ENCODE measurements at regions not wholly inside any gene's neighbourhood (a gene's known extent, or its start where the extent isn't known, plus 50 kb on each side); places are given as distances from the start of the nearest gene placed in this dataset.

DNA sequence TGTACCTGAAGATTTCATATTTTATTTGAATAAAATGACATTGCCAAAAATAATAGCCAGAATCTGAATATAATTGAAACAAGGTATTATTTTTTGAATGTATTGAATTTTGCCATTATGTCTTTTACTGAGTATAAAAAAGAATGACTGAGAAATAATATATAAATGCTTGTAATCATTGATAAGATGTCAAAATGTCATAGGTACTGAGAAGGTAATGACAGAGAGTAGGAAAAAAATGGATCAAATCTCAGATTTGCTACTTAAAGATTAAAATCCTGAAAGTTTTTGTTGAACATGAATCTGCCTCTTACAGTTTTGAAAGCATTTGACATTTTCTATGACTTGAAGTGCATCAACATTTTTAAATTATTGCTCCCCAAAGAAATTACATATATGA, 1069.9 kb upstream of the ADGRL4 start:
- POLR2A ChIA-PET, result no interaction called here
- H3K4me1 Mint-ChIP-seq, result no peaks in the 10 kb centered on the region
- peaks cover 10% of the 10 kb centered on the region for H3K9me3 Mint-ChIP-seq
- CTCF ChIA-PET, result no interaction called here
- H3K27me3 Mint-ChIP-seq, result no peaks in the 10 kb centered on the region
- TF ChIP-seq, protein P1, sequence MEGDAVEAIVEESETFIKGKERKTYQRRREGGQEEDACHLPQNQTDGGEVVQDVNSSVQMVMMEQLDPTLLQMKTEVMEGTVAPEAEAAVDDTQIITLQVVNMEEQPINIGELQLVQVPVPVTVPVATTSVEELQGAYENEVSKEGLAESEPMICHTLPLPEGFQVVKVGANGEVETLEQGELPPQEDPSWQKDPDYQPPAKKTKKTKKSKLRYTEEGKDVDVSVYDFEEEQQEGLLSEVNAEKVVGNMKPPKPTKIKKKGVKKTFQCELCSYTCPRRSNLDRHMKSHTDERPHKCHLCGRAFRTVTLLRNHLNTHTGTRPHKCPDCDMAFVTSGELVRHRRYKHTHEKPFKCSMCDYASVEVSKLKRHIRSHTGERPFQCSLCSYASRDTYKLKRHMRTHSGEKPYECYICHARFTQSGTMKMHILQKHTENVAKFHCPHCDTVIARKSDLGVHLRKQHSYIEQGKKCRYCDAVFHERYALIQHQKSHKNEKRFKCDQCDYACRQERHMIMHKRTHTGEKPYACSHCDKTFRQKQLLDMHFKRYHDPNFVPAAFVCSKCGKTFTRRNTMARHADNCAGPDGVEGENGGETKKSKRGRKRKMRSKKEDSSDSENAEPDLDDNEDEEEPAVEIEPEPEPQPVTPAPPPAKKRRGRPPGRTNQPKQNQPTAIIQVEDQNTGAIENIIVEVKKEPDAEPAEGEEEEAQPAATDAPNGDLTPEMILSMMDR (IDR thresholded peaks at IDR 0.05), result no peak
- no peak for ATAC-seq (ENCODE audit: low read depth)
- H3K27ac Mint-ChIP-seq, result no peak overlapping the region
- H3K4me3 Mint-ChIP-seq, result no peak overlapping the region
- intact Hi-C loops (cut with micrococcal nuclease), result no loop called here
- DNase-seq, result no peak
- no peaks in the 10 kb centered on the region for H3K36me3 Mint-ChIP-seq (ENCODE audit: low read depth)

- no peaks in the 10 kb centered on the region for H3K4me1 Mint-ChIP-seq
- no peak for ATAC-seq (ENCODE audit: low read depth)
- no peaks in the 10 kb centered on the region for H3K27me3 Mint-ChIP-seq
- no peak overlapping the region for H3K27ac Mint-ChIP-seq
- DNase-seq, result no peak
- H3K9me3 Mint-ChIP-seq, result peaks cover 10% of the 10 kb centered on the region
- no peak overlapping the region for H3K4me3 Mint-ChIP-seq
- TF ChIP-seq, protein P1 (IDR thresholded peaks at IDR 0.05), result no peak
- H3K36me3 Mint-ChIP-seq (ENCODE audit: low read depth), result no peaks in the 10 kb centered on the region
- intact Hi-C loops (cut with micrococcal nuclease), result no loop called here
- ChIA-PET CTCF (no interaction called here), POLR2A (no interaction called here)
Observed at GRCh38 chr1:80075351-80075750, 1068.8 kb upstream of the ADGRL4 start.

DNA sequence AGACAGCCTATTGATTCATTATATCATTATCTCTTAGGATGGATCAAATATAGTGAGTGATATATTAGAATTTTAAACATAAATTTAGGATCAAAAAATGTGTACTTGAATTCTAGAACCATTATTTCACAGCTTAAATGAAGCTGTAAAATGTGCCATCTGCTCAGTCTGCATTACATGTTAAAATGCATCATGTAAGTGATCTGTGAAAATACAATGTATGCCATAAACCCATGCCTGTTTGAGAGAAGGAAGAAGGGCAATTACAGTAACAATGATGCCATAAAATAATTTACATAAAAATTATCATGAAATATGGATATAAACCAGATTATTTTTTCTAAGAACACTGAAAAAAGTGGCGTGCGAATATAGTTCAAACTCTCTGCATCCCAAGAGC, 1066.0 kb upstream of the ADGRL4 start:
- TF ChIP-seq, protein P1 (IDR thresholded peaks at IDR 0.05), result no peak
- H3K9me3 Mint-ChIP-seq, result peaks cover 4% of the 10 kb centered on the region
- DNase-seq (no peak), ATAC-seq (ENCODE audit: low read depth) (no peak)
- H3K36me3 Mint-ChIP-seq (ENCODE audit: low read depth), result no peaks in the 10 kb centered on the region
- no peaks in the 10 kb centered on the region for H3K4me1 Mint-ChIP-seq
- ChIA-PET CTCF (no interaction called here), POLR2A (no interaction called here)
- H3K4me3 Mint-ChIP-seq, result no peak overlapping the region
- intact Hi-C loops (cut with micrococcal nuclease), result no loop called here
- no peaks in the 10 kb centered on the region for H3K27me3 Mint-ChIP-seq
- no peak overlapping the region for H3K27ac Mint-ChIP-seq

- ATAC-seq (ENCODE audit: low read depth) (no peak), DNase-seq (no peak)
- CTCF ChIA-PET, result no interaction called here
- Mint-ChIP-seq H3K9me3 (no peaks in the 10 kb centered on the region), H3K27ac (no peak overlapping the region), H3K4me3 (no peak overlapping the region), H3K4me1 (no peaks in the 10 kb centered on the region), H3K36me3 (ENCODE audit: low read depth) (no peaks in the 10 kb centered on the region), H3K27me3 (no peaks in the 10 kb centered on the region)
- intact Hi-C loops (cut with micrococcal nuclease), result no loop called here
- TF ChIP-seq, protein P1 (IDR thresholded peaks at IDR 0.05), result no peak
- POLR2A ChIA-PET, result no interaction called here
Observed at GRCh38 chr1:80066060-80066459, 1059.5 kb upstream of the ADGRL4 start.

- H3K27me3 Mint-ChIP-seq, result no peaks in the 10 kb centered on the region
- TF ChIP-seq, protein P1 (IDR thresholded peaks at IDR 0.05), result no peak
- POLR2A ChIA-PET, result no interaction called here
- H3K27ac Mint-ChIP-seq, result no peak overlapping the region
- no peak overlapping the region for H3K4me3 Mint-ChIP-seq
- DNase-seq (no peak), ATAC-seq (ENCODE audit: low read depth) (no peak)
- H3K4me1 Mint-ChIP-seq, result no peaks in the 10 kb centered on the region
- CTCF ChIA-PET, result no interaction called here
- no peaks in the 10 kb centered on the region for H3K36me3 Mint-ChIP-seq (ENCODE audit: low read depth)
- intact Hi-C loops (cut with micrococcal nuclease), result no loop called here
- H3K9me3 Mint-ChIP-seq, result no peaks in the 10 kb centered on the region
Observed at GRCh38 chr1:80064524-80064923, 1058.0 kb upstream of the ADGRL4 start.
